ENCODE measurements at regions not wholly inside any gene's neighbourhood (a gene's known extent, or its start where the extent isn't known, plus 50 kb on each side); places are given as distances from the start of the nearest gene placed in this dataset.

- TF ChIP-seq POLR2A (IDR thresholded peaks at IDR 0.05), result no peak
- TF ChIP-seq CTCF (IDR thresholded peaks at IDR 0.05), result no peak
- no peak for TF ChIP-seq POLR2AphosphoS5 (IDR thresholded peaks at IDR 0.05; ENCODE audit: insufficient read depth in 1 of 2, low read depth in 1 of 2)
These were observed 104.8 kb downstream of the SEC61B start for GRCh38 chr9:99326917-99327189.

Measured in vagina (tissue), 2 donors.